GM19324 (cell line): ENCODE measurements at regions not wholly inside any gene's neighbourhood (a gene's known extent, or its start where the extent isn't known, plus 50 kb on each side); places are given as distances from the start of the nearest gene placed in this dataset.

Source experiments
- ATAC-seq: cut with Tn5 transposase; IDR thresholded peaks from one replicate; pipeline ENCODE4 v1.9.1; 2021; ENCODE audit warnings: mild to moderate bottlenecking, moderate library complexity; ENCODE audit not compliant: unreplicated experiment, low FRiP score

GRCh38 chrX:36436361-36436760 is 516.8 kb downstream of the CFAP47 start:
- no peak for ATAC-seq

- no peak for ATAC-seq
Measured at GRCh38 chrX:36443007-36443406, 523.5 kb downstream of the CFAP47 start.

- ATAC-seq = no peak
Measured at GRCh38 chrX:36445566-36445965, 526.0 kb downstream of the CFAP47 start.

GRCh38 chrX:36462142-36462541 is 542.6 kb downstream of the CFAP47 start:
- ATAC-seq = no peak

- ATAC-seq = no peak
Measured at GRCh38 chrX:36480441-36480990, 527.6 kb upstream of the FAM47C start.

GRCh38 chrX:36501169-36501702 is 506.9 kb upstream of the FAM47C start:
- ATAC-seq = no peak

GRCh38 chrX:36504625-36505024 is 503.5 kb upstream of the FAM47C start:
- no peak for ATAC-seq

GRCh38 chrX:36508042-36508441 is 500.1 kb upstream of the FAM47C start:
- ATAC-seq = no peak

GRCh38 chrX:36510736-36511135 is 497.4 kb upstream of the FAM47C start:
- no peak for ATAC-seq

GRCh38 chrX:36528661-36529060 is 479.5 kb upstream of the FAM47C start:
- no peak for ATAC-seq

GRCh38 chrX:36534900-36535299 is 473.3 kb upstream of the FAM47C start:
- no peak for ATAC-seq

- ATAC-seq = no peak
Measured at GRCh38 chrX:36543499-36543898, 464.7 kb upstream of the FAM47C start.

GRCh38 chrX:36562986-36563385 is 445.2 kb upstream of the FAM47C start:
- no peak for ATAC-seq

- ATAC-seq = no peak
Measured at GRCh38 chrX:36568946-36569345, 439.2 kb upstream of the FAM47C start.

GRCh38 chrX:36573720-36574119 is 434.4 kb upstream of the FAM47C start:
- ATAC-seq = no peak

GRCh38 chrX:36575670-36576069 is 432.5 kb upstream of the FAM47C start:
- no peak for ATAC-seq

GRCh38 chrX:36577006-36577405 is 431.2 kb upstream of the FAM47C start:
- no peak for ATAC-seq

GRCh38 chrX:36581030-36581429 is 427.1 kb upstream of the FAM47C start:
- no peak for ATAC-seq

GRCh38 chrX:36583674-36584073 is 424.5 kb upstream of the FAM47C start:
- no peak for ATAC-seq

- ATAC-seq = no peak
Measured at GRCh38 chrX:36609616-36610585, 398.3 kb upstream of the FAM47C start.

- no peak for ATAC-seq
Measured at GRCh38 chrX:36626898-36627297, 381.3 kb upstream of the FAM47C start.

GRCh38 chrX:36640232-36640631 is 367.9 kb upstream of the FAM47C start:
- no peak for ATAC-seq
